ENCODE measurements at regions not wholly inside any gene's neighbourhood (a gene's known extent, or its start where the extent isn't known, plus 50 kb on each side); places are given as distances from the start of the nearest gene placed in this dataset.

- no peak for TF ChIP-seq CTCF (IDR thresholded peaks at IDR 0.05)
- no peak for TF ChIP-seq POLR2A (IDR thresholded peaks at IDR 0.05; ENCODE audit: low read length)
- TF ChIP-seq REST (IDR thresholded peaks at IDR 0.05) = no peak
- TF ChIP-seq TP53 (CRISPR knock-in tag; IDR thresholded peaks at IDR 0.05) = no peak
- TF ChIP-seq PHF8 (IDR thresholded peaks at IDR 0.05; ENCODE audit: borderline replicate concordance, low read depth) = no peak
- no peak for TF ChIP-seq JUN (IDR thresholded peaks at IDR 0.05)
Measured at GRCh38 chr3:84442533-84442932, 516.3 kb upstream of the CADM2 start.

All from A549 (cell line).